NCI-H128 (cell line): ENCODE measurements at regions not wholly inside any gene's neighbourhood (a gene's known extent, or its start where the extent isn't known, plus 50 kb on each side); places are given as distances from the start of the nearest gene placed in this dataset.
A peak's percentile ranks its signal among the peaks of the same experiment; 100 is the strongest.

ENCODE experiments used
- DNase-seq: peaks from one replicate; lab custom pipeline; 2025; ENCODE audit not compliant: unreplicated experiment; lab: John Stamatoyannopoulos, UW

DNA sequence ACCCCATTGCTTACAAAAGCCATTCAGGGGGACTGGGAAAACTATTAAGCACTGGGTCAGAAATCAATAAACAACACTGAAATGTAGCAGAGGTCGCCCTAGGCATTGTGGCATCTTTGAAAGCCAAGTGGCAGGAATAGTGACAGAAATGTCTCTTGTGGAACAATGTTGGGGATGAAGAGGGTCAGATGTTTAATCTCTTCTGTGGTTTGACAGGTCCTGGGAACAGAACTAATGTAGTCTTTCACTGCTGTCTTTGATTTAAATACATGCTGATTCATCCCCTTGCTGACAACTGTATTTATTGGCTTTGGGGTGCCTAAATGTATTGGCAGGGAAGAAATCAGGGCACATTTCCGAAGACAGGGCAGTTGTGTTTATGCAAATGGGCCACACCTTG lies 194.8 kb downstream of the ATG4C start:
- no peak for DNase-seq

DNA sequence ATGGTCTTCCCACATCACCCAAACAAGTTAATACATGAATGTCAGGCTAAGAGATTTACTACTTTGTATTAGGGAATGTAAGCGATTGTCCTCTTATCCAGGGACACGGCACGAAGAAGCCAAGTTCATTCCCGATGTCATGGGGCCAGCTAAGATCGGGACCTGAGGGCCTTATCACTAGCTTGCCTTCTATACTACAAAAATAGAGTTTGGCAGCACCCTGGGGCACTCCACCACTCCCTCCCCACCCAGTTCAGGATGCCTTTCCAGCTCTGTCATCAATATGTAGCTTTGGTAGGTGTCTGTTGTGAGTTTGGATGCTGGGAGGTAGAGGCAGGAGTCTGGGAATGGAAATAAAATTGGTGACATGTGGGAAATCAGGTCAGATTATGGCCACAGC lies 197.5 kb downstream of the ATG4C start:
- DNase-seq = no peak

DNA sequence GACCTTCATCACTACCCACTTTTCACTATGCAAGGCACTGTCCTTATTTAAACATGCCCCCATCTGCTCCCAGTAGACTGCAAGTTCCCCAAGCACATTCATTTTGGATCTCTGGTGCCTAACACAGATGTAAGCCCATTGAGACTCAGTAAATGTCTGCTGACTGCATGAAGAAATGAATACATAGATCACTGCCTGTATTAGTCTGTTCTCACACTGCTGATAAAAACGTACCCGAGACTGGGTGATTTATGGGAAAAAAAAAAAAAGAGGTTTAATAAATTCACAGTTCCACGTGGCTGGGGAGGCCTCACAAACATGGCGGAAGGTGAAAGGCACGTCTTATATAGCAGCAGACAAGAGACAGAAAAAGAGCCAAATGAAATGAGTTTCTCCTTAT lies 204.9 kb downstream of the ATG4C start:
- DNase-seq = no peak

DNA sequence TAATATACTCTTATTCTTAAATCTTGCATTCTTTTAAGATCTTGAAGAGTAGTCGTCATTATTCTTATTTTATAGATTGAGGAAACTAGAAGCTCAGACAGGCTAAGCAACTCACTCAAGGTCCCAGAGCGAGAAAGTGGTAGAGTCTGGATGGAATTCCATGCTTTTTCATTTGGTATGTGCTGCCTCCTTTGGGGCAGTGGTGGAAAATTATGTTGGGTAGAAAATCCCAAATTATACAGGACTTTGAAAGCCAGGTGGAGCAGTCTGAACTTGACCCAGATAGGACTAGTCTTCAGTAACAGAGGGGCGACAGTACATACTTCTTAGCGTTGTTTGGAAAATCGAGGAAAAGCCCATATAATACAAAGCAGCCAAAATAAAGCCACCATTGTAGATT lies 205.6 kb downstream of the ATG4C start:
- no peak for DNase-seq

DNA sequence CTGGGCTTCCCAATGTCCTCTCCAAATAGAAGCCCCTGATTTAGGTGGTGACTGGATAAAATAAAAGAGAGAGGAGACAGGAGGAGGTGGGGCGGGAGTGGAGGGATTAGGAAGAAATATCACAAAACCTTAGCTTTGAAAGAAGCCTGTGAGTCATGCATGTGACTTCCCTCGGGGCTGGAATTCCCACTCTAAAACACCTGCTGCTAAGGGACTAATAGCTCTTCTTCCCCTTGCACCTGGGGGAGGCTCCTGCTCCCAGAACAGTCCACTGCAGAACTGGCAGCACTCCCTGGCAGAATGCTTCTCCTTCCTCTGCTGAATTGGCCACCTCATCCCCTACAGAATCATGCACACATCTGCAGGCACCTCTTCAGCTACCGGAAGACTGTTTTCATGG lies 207.2 kb downstream of the ATG4C start:
- no peak for DNase-seq

DNA sequence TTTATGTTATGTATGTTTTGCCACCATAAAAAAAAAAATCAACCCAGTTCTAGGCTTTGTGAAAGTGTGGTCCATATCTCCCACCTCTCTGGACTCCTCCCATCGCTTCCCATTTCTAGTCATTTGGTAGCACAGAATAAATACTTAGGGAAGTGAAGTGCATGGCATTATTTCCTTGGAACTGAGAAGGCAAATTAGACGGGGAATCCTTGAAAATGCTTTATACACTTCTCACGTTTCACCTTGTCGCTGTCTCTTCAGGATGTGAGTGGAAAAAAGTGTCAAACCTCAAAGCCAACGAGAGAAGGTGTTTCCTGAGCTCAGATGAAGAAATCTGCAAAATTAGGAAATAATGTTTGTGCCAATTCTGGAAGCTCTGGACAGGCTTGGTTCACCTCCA lies 209.9 kb downstream of the ATG4C start:
- no peak for DNase-seq

DNA sequence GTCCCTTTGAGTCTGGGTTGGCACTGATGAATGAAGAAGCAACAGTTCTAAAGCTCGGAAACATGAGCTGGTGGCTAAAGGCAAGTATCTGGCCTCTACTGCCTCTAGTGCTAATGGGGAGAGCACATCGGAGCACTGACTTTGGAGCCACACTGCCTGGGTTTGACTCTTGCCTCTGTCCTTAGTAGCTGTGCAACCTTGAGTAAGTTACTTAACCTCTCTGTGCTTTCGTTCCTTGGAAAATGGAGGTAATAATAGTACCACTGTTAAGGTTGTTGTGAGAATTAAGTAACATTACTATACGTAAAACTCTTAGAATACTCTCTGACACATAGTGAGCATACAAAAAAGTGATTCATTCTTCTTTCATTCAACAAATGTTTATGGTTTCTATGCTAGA lies 211.2 kb downstream of the ATG4C start:
- DNase-seq = no peak

DNA sequence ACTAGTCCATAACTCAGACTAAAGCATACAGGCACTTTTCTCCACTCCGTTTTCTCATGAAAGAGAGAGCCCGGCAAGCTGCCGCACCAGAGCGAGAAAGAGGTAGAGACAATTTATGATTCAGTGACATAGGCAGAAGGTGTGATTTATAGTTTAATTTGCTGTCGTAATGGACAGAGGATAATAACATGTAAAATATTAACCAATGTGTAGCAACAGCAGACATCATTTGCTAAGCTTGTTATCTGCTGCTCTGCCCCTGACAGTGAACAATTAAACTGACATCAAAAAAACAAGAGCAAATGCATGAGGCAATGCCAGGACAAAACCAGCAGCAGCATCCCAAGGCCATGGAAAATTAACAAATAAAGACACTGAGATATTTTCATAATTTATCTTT lies 214.0 kb downstream of the ATG4C start:
- DNase-seq = no peak

DNA sequence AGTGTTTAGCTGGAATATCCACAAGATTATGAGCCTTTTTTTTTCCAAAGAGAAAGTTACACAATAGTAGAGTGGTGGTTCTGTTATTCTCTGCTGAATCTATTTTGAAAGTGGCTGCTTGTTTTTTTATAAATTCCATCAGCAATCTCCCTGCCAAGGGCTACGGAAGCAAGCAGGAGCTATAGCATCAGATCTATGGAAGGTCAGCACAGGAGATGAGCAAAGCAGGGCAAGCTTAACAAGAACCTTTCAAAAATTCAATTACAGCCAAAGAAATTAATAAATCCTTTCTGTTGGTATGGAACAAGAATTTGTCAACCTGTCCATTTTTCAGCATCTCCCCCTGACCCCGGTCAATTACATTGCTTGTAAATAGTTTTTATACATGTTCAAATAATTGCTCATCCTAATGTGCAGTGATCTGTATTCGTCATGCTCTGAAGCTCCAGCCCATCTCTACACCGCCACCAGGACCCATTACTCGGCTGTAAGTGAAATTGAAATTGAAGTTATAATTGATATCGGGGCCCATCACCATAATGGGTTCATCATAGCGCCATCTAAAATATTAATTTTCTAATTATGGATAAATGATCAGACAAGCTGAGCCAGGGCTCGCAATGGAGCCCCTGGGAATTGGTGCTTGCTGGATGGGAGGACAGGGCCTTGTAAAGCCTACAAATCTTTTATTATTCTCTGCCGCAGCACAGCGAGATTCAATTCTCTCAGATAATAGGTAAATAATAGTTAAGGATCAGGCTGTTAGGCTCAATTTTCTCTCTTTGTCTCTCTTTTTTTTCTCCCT lies 215.1 kb downstream of the ATG4C start:
- no peak for DNase-seq

DNA sequence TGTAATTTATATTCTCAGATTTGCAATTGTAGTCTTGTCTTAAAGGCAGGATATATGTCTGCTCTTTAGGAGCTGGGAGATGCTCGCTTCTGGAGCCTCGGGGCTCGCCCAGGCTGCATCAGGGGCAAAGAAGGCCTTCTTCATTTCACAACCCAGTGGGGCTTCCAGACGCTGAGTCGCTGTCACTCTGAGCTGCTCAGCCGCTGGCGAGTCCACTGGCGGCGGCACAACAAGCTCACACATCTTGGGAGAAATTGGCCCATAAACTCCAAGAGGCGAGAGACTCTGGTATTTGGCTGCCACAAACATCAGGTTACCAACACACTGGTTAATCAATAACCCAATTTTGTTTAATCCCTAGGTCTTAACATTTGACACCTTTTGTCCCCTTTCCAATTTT lies 216.6 kb downstream of the ATG4C start:
- DNase-seq = no peak

DNA sequence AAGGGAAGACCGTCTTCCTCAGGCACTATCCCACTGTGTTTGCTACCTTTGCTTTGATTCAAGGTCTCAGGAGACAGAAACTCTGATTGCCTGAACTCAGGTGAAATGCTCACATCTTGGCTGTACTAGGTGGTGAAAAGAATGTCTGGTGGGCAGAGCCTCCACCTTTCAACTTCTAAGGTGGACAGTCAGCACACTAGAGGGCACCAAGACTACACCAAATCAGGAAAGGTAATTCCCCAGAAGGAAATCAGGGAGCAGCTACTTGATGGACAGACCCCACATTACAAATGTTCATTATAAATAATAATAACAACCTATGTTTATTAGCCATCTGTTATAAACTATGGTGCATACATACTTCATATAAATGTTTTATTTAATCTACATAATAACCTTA lies 220.9 kb downstream of the ATG4C start:
- no peak for DNase-seq

DNA sequence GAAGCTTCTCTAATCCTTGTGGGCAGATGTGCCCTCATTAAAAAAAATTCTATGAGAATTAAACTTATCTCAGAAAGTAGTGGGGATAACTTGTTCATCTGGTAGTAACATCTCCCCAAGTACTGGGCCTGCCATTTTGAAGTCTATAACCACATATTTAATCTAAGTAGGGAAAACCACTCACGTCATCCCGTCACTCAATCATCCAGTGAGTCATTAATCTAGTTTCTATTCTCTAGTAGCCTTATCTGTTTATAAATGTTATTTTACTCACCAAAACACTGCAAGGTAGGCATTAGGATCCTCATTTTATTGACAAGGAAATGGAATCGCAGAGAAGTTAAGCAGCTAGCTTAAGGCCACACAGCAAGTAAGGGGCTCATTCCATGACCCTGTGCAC lies 221.9 kb downstream of the ATG4C start:
- DNase-seq = no peak

DNA sequence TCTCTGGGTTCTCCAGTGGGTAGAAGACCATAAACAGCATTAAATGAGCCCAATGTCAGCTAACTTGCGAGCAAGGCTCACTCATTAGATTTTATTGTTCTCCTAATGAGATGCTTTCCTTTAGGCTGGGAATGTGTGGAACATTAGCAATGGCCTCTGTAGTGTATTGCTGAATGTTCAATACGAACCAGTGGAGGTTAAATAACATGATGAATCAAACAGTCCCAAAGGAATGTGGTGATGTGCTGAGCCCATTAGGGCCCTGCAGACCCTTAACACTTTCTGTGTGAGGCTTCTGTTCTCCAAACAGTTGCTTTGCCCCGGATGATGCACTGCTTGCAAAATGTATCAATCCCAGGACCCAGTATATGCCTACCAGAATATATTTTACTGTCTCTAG lies 225.5 kb downstream of the ATG4C start:
- DNase-seq = no peak

DNA sequence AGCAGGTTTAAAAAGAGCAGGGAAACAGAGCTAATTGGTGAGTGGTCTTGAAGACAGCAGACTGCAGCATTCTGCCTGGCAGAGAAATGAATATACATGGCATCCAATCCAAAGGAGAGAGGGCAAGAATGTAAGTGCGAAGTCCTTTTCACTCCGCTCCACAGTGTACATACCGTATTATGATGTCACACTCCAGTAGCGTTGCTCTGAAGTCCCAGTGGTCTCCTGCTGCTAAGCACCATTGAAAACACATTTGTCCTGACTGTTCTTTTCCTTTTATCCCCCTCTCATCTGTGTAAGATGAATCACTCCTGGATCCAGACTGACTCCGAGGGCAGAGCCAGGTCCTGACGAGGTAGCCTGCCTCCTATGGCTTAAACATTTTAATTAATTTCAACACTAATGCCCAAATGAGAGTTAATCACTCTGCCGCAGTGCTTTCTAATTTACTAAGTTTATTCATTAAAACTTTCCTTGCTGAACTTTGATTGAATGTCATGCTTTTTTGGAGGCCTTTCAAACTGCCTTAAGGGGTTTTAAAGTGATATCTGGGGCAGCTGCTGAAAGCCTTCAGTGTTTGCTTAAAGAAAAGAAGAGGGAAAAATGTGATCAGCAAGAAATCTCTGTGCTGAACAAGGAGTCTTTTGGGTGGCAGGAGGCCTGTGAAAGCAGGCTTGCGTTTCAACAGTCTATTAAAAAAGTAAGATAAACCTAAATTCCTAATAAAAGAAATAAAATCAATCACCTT lies 227.2 kb downstream of the ATG4C start:
- DNase-seq = peak; percentile 14

DNA sequence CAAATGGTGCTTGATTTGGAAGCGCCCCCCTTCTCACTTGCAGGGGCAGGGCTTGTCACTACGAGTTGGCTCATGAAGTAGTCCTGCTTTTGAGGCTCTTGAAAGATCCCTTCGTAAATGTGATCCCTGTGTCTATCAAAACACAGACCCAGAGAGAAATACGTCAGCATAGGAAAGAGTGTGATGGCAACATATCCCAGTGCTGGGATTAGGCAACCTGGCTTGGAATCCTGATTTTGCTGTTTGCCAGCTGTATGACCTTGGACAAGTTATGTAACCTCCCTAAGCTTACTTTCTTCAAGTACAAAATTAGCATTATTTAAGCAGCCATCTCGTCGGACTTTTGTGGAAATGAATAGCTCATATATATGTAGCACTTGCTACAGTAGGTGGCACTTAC lies 228.4 kb downstream of the ATG4C start:
- no peak for DNase-seq

DNA sequence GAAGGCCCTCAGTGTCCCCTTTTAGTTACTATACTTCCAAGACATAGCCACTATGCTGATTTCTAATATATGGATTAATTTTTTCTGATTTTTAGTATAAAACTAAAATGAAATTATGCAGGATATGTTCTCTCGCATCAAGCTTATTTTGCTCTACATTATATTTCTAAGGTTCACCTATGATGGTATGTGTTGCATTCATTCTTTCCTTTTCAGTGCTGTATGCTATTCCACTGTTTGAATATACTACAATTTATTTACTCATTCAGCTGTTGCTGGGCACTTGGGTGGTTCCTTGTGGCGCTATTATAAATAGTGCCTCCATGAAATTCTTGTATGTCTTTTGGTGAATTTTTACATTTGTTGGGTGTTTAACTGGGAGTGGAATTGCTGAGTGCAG lies 230.3 kb downstream of the ATG4C start:
- no peak for DNase-seq

DNA sequence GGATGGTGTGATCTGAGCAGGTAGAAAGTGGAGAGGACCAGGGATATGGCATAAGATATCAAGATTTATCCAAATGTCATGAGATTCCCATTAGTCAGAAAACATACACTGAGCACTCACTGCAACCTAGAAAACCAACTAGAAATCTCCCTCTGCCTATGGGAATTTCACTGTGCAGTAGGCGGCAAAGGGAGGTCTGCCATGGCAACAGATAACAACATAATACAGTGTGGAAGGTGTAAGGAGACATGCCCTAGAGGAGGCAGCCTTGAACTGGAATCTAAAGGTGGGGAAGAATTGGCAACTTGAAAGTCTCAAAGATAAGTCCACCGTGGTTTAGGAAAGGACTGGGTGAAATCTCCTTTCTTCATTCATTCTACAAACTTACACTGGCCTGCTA lies 238.4 kb downstream of the ATG4C start:
- no peak for DNase-seq

DNA sequence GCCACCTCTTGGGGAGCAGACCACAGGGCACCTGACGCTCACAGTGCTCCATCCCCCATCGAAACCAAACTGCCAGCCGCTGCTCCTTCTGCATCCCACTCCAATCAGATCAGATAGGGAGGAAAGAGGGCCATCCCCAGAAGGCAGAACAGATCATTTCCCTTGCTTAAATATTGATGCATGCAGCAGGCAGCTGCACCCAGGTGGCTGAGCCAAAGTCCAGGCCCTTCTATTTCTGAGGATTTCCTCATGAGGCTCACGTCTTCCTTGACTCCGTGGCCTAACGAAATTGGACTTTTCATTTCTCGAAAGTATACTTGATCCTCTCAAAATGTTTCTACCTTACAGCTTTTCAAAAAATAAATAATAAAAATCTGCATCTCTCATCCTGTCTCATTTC lies 239.2 kb downstream of the ATG4C start:
- DNase-seq = no peak

DNA sequence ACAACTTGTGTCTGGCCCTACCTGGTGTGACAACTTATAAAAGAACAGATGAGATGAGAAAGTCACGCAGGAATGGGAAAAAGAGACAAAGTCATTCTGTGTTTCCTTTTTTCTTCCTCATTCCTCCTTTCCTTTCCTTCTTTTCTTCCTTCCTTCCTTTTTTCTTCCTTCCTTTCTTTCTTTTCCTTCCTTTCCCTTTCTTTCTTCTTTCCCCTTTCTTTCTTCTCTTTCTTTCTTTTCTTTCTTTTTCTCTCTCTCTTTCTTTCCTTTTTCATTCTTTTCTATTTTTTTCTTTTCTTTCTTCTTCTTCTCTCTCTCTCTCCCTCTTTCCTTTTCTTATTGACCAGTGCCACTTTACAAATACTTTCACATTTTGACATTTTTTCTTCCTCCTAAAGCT lies 239.7 kb downstream of the ATG4C start:
- no peak for DNase-seq

DNA sequence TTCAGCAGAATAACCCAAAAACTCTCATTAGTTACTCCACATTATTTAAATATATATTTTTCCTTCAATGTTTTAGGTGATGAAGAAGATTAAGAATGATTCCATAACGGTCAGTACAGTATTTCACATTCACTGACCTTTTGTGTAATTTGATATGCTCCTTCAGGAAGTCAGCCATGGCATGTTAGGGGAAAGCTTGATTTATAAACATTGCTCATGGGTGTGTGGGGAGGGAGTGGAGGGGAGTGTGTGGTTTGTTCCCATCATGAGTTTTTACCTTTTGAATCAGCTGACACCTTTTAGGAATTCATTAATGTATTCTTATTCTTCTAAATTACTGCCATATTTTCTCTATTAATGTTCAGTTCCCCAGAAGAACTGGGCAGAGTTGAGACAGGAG lies 240.2 kb downstream of the ATG4C start:
- DNase-seq = no peak

DNA sequence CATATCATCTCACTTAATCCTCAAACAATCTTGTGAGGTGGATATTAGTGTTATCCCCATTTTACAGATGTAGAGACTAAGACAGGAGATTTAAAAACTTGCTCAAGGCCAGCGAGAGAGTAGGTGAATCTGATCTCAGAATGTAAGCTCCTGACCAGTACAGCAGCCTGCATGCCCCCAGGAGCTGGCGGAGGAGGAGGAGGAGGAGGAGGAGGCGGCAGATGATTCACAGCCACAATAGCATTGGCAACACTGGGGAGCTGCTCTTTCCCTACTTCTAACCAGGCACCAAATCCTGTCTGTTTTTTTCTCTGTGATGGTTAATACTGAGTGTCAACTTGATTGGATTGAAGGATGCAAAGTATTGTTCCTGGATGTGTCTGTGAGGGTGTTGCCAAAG lies 243.2 kb downstream of the ATG4C start:
- DNase-seq = no peak

DNA sequence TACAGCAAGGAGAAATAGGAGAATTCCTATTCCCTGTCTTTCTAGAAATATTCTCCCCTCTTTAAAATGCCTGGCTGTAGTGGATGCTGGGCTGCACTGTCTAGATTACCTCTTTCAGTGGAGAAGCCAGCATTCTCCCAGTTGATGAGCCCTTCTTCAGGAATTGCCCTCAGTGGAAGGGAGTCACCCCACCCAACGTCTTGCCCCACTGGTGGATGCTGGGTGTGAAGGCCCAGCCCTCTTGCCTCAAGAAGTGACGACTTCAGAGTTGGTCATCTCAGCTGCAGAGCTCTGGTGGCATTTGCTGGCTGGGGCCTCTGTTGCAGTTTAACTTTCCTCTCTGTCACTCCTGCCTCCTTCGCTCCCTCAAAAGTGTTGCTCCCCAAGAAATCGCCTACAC lies 248.2 kb downstream of the ATG4C start:
- DNase-seq = no peak

DNA sequence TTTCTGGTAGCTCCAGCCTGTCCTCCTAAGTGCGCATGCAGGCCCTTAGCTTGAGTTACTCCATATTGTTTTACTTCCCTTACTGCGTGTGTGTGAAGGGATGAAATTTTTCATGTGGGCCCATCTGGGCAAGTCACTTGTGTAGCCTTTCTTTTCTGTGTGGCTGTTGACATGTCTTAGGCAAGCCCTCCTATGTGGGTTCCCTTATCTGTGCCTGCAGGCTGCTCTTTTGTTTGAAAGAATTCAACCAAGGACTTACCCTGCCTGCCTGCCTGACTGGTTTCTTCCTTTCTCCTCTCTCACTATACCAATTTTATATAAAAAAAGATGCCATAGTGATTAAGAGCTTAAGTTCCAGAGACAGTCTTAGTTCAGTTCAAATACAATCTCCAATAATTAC lies 249.3 kb downstream of the ATG4C start:
- DNase-seq = no peak
